Naive B cell (primary cell): ENCODE measurements at regions not wholly inside any gene's neighbourhood (a gene's known extent, or its start where the extent isn't known, plus 50 kb on each side); places are given as distances from the start of the nearest gene placed in this dataset.

Experiments used
- ATAC-seq, 2 donors: fragments of 150-1000 bp; cut with Tn5 transposase; 2 replicates each; pipeline ENCODE4 v1.10.0; 2021; ENCODE audit warnings: low read depth in 2 of 2, mild to moderate bottlenecking in 2 of 2, moderate library complexity in 2 of 2
- DNase-seq: peaks from one replicate; pipeline ENCODE4 v3.0.0; 2022
- H3K27ac Mint-ChIP-seq, 6 donors: one replicate each; pipeline ENCODE4 v1.8.0; 2020 to 2022; ENCODE audit warnings: mild to moderate bottlenecking in 6 of 6, mixed read lengths in 6 of 6, moderate library complexity in 5 of 6, inconsistent platforms in 2 of 6
- H3K27me3 Mint-ChIP-seq, 3 donors: one replicate each; pipeline ENCODE4 v1.8.0; 2021 to 2022; ENCODE audit warnings: mixed read lengths in 3 of 3, mild to moderate bottlenecking in 1 of 3
- H3K36me3 Mint-ChIP-seq, 2 donors: one replicate each; pipeline ENCODE4 v1.8.0; 2020 to 2022; ENCODE audit warnings: mixed read lengths in 2 of 2, inconsistent platforms in 1 of 2, mild to moderate bottlenecking in 1 of 2
- H3K4me1 Mint-ChIP-seq, 3 donors: one replicate each; pipeline ENCODE4 v1.8.0; 2020 to 2022; ENCODE audit warnings: mixed read lengths in 3 of 3, inconsistent platforms in 1 of 3, mild to moderate bottlenecking in 1 of 3, moderate library complexity in 1 of 3
- H3K4me3 Mint-ChIP-seq, 8 donors: one replicate each; pipeline ENCODE4 v1.8.0; 2020 to 2022; ENCODE audit warnings: mild to moderate bottlenecking in 8 of 8, mixed read lengths in 8 of 8, moderate library complexity in 8 of 8, inconsistent platforms in 2 of 8
- H3K9me3 Mint-ChIP-seq, 7 donors: one replicate each; pipeline ENCODE4 v1.8.0; 2020 to 2022; ENCODE audit warnings: mixed read lengths in 7 of 7, mild to moderate bottlenecking in 5 of 7, inconsistent platforms in 2 of 7, moderate library complexity in 1 of 7

DNA sequence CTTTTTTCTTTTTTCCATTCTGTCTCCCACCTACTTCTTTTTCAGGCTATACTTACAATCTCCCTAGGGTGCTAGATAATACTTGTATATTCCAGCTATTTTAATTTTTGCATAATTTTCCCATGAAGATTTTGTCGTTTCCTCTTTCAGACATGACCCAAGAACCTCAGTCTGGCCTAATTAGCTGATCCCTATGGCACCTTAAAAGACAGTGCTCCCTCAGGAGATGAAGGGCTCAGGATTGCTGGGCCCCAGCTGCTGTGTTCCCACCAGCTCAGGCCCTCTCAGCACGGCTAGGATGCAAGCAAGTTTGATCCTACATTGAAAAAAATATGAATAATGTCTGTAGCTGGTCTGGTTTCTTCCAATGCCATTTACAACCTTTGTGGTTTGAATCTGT lies 55.0 kb upstream of the RGS5 start:
- peak overlapping the region in 1 of 6 donors; percentile 16 for H3K27ac Mint-ChIP-seq
- ATAC-seq (no peak), DNase-seq (no peak)
- H3K4me1 Mint-ChIP-seq, result no peaks in the 10 kb centered on the region
- H3K27me3 Mint-ChIP-seq, result no peaks in the 10 kb centered on the region
- H3K4me3 Mint-ChIP-seq, result no peak overlapping the region
- no peaks in the 10 kb centered on the region for H3K36me3 Mint-ChIP-seq
- peaks cover 0 to 4% (median 0%) of the 10 kb centered on the region in 7 donors for H3K9me3 Mint-ChIP-seq

GRCh38 chr1:163258181-163258580 lies 55.5 kb upstream of the RGS5 start:
- Mint-ChIP-seq H3K27ac (no peak overlapping the region), H3K4me3 (no peak overlapping the region), H3K9me3 (peaks cover 0 to 4% (median 0%) of the 10 kb centered on the region in 7 donors), H3K36me3 (no peaks in the 10 kb centered on the region), H3K4me1 (no peaks in the 10 kb centered on the region), H3K27me3 (no peaks in the 10 kb centered on the region)
- no peak for DNase-seq
- no peak for ATAC-seq

- Mint-ChIP-seq H3K4me3 (no peak overlapping the region), H3K27ac (no peak overlapping the region), H3K9me3 (peaks cover 0 to 3% (median 0%) of the 10 kb centered on the region in 7 donors), H3K27me3 (no peaks in the 10 kb centered on the region), H3K4me1 (no peaks in the 10 kb centered on the region), H3K36me3 (no peaks in the 10 kb centered on the region)
- DNase-seq (no peak), ATAC-seq (no peak)
These were observed 57.7 kb upstream of the NUF2 start for GRCh38 chr1:163263818-163264655.

DNA sequence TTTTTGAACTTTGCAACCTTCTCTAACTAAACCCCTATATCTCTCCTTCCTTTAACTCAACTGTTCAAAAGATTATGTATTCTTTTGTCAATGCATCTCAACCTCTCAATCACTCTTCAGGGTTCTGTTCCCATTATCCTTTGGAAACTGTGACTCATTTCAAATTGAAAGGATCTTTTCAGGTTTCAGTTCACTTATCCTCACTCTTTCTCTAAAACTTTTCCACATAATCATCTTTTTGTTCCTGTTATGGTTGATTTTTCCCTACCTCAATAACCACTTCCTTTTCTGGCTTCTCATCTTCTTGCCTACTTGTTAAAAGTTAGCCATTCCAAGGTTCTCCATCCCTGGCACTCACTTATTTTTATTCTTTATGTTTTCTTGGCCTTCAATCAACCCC lies 56.2 kb upstream of the NUF2 start:
- no peaks in the 10 kb centered on the region for H3K27me3 Mint-ChIP-seq
- no peak overlapping the region for H3K27ac Mint-ChIP-seq
- H3K36me3 Mint-ChIP-seq, result no peaks in the 10 kb centered on the region
- DNase-seq (no peak), ATAC-seq (no peak)
- H3K4me1 Mint-ChIP-seq, result no peaks in the 10 kb centered on the region
- H3K4me3 Mint-ChIP-seq, result no peak overlapping the region
- H3K9me3 Mint-ChIP-seq, result peaks cover 0 to 3% (median 0%) of the 10 kb centered on the region in 7 donors

DNA sequence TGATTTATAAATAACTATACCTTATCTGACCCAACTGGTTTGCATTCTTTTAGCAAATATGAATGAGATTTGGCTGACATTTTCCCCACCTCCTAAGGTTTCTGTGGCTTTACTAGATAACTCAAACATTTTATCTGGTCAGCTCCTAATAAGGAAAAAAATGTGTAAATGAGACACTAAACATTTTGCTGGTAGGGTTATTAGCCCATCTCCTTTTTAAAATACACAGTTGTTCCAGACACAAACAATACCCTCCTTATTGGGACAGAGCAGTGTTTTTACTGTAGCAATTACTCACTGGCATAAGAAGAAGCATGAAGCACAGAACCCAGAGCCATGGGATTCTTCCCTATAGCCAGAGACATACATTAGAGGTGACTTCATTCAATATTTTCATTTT lies 53.8 kb upstream of the NUF2 start:
- ATAC-seq, result no peak
- DNase-seq, result no peak

DNA sequence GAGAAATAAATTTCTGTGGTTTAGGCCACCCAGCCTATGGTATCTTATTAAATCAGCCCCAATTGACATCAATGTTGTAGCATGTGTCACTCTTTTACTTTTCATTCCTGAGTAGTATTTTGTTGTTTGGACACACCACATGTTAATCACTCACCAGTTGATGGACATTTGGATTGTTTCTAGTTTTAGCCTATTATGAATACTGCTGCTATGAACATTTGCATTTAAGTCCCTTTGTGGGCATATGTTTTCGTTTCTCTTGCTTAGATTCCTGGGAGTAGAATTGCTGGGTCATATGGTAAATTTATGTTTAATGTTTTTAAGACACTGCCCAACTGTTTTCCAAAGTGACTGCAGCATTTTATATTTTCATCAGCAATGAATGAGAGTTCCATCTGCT lies 50.2 kb upstream of the NUF2 start:
- Mint-ChIP-seq H3K4me1 (no peaks in the 10 kb centered on the region), H3K27me3 (no peaks in the 10 kb centered on the region), H3K27ac (no peak overlapping the region), H3K9me3 (no peaks in the 10 kb centered on the region), H3K4me3 (no peak overlapping the region), H3K36me3 (peaks cover 0 to 5% of the 10 kb centered on the region in 2 donors)
- DNase-seq, result no peak
- ATAC-seq, result no peak

More for the DNA sequence above, 53.8 kb upstream of the NUF2 start:
- H3K9me3 Mint-ChIP-seq, result no peaks in the 10 kb centered on the region
- no peaks in the 10 kb centered on the region for H3K36me3 Mint-ChIP-seq
- no peaks in the 10 kb centered on the region for H3K27me3 Mint-ChIP-seq
- H3K27ac Mint-ChIP-seq, result no peak overlapping the region
- no peaks in the 10 kb centered on the region for H3K4me1 Mint-ChIP-seq
- no peak overlapping the region for H3K4me3 Mint-ChIP-seq
